ENCODE measurements at regions not wholly inside any gene's neighbourhood (a gene's known extent, or its start where the extent isn't known, plus 50 kb on each side); places are given as distances from the start of the nearest gene placed in this dataset.

DNA sequence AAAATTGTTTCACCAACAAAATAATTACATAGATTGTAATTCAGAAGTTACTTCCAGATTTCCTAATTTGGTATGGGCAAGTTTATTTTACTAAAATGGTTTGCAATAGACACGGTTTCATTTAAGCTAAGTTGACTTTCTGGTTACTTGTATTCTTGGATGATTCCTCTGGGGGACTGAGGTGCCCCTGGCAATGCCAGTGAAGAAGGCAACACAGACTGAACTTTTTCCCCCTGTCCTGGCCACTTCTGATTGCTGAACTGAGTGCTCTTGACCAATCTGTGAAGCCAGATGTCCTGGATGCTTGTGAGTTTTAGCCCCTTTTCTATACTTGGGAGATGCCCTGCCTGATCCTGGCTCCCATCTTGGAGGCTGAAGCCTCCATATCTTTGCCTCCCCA, 66.3 kb upstream of the FANCC start:
- TF ChIP-seq, protein P1, sequence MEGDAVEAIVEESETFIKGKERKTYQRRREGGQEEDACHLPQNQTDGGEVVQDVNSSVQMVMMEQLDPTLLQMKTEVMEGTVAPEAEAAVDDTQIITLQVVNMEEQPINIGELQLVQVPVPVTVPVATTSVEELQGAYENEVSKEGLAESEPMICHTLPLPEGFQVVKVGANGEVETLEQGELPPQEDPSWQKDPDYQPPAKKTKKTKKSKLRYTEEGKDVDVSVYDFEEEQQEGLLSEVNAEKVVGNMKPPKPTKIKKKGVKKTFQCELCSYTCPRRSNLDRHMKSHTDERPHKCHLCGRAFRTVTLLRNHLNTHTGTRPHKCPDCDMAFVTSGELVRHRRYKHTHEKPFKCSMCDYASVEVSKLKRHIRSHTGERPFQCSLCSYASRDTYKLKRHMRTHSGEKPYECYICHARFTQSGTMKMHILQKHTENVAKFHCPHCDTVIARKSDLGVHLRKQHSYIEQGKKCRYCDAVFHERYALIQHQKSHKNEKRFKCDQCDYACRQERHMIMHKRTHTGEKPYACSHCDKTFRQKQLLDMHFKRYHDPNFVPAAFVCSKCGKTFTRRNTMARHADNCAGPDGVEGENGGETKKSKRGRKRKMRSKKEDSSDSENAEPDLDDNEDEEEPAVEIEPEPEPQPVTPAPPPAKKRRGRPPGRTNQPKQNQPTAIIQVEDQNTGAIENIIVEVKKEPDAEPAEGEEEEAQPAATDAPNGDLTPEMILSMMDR (IDR thresholded peaks at IDR 0.05), result no peak
- TF ChIP-seq POLR2A (IDR thresholded peaks at IDR 0.05; ENCODE audit: low read depth), result no peak

All from esophagus muscularis mucosa (tissue), 3 donors.